NAMALWA (cell line): ENCODE measurements at regions not wholly inside any gene's neighbourhood (a gene's known extent, or its start where the extent isn't known, plus 50 kb on each side); places are given as distances from the start of the nearest gene placed in this dataset.
"Not testable (repeated sequence)": the region's sequence is repeated elsewhere in the genome, so short reads cannot be mapped to it uniquely, and the experiment has no call there.

Experiments
- DNase-seq: peaks from one replicate; pipeline ENCODE4 v3.0.0-alpha.2; 2015; ENCODE audit warnings: low spot score

DNA sequence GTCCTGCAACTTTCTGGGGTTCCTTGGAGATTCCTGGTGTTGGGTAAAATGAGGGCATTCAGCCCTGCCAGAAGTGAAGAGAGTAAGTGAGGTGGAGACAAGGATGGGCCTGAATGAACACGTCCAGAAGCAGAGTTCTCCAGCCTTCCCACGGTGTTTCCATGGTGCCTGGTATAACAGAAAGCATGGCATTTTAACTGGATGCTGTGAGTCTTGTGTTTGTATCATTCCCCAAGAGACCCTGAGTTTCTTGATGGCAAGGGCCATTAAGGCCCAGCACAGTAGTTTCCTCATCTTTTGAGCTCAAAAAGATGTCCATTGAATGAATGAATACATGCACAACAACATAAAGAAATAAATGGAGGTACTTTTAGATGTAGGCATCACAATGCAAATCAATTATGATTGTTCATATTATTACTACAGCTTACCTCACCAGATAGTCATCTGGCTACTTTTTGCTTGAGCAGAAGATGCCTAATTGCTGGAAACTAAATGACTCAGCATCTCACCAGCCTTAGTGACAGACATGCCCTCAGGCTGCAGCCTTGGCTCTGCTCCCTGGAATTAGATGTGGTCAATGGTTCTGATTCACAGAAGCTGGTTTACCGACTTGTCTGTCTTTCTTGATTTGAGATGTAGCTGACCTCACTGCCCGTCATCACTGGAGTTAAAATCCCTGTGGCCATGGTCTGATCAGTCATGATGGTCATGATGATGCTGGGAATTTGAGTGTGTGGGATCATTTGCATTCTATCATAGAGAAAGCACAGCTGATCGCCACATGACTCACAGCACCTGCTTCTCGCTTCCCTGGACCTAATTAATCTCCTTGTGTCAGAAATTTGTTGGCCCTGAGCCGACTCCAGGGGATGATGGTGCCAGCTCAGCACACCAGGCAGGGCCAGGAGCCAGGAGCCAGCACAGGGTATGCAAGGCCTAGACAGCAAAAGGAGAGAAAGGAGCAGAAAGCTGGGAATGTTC is 83.9 kb downstream of the CXCL12 start:
- no peak for DNase-seq

DNA sequence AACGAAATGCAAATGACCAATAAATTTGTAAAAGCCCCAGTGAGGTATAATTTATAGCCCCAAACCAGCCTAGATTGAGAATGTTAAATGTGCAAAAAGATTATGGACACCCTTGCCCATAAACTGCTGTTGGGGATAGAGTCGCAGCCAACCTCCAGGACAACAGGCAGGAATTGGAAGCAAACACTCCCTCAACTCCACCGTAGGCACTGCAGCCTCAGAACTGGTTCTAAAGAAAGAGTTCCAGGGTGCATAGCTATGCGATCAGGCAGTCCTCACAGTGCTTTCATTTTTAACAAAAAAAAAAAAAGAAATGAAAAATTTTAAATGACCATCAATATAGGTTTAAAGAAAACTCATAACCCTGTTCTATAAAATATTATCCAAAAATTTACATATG is 86.2 kb downstream of the CXCL12 start:
- no peak for DNase-seq

DNA sequence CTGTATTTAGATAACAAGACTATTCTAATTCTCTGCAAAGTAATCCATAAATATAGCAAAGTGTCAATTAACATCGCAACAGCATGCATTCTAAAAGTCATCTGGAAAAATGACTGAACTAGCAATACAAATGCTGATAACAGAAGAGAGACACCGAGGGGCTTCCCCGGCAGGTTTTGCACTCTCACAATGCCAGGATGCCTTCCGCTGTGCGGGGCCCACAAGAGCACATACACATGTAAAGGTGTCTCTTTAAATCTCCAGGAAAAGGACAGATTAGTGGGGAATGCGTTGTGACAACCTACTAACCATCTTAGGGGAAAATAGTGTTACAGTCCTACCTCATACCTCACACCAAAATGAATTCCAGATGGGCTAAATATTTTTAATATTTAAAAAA is 86.9 kb downstream of the CXCL12 start:
- DNase-seq: no peak

DNA sequence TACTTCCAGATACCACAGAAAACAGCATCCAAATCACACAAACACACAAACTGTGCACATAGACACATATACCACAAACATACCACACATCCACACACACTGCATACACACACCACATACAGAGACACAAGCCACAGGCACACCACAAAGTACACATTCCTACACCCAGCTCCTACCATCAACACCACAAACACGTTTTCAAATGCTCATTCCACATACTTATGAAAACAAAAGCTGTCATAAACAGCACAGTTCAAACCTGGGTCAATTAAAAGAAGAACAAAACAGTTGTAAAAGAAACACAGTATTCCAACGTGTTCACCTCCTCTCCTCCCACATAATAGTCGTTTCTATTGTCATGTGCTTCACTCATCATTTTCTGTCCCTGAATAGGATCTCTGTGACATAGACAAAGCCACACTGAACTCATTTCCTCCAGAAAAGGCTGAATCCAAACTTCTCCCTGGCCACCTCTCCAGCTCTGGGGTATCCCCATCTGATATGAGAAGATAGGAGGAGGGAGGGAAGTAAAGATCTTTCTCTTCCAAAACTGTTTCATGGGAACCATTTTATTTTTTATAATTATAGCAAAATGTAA is 89.2 kb downstream of the CXCL12 start:
- no peak for DNase-seq

DNA sequence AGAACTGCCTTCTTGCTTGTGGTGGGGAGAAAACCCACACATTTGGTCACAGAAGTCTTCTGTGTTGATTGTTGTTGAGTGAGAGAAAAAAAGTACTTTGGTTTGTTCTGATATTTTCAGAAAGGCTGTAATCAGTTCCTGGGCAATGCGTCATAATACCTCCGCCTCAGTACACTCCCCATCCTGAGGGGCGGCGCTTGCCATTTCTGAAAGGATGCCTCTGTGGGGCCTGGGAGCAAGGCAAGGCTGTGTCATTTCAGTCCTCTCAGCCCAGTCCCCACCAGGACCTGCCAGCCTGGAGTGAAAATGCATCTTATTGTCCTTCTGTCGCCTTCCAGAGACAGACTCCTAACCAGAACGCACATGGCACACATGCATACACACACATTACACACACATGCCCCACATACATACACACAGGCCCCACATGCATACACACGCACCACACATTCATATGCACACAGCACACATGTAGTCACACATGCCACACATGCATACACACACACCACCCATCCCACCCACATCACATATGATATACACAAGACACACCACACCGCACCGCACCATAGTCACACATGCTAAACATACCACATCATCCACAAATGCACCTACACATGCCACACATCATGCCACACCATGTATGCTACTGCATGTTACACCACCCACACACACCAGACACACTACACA is 90.0 kb downstream of the CXCL12 start:
- DNase-seq: no peak

DNA sequence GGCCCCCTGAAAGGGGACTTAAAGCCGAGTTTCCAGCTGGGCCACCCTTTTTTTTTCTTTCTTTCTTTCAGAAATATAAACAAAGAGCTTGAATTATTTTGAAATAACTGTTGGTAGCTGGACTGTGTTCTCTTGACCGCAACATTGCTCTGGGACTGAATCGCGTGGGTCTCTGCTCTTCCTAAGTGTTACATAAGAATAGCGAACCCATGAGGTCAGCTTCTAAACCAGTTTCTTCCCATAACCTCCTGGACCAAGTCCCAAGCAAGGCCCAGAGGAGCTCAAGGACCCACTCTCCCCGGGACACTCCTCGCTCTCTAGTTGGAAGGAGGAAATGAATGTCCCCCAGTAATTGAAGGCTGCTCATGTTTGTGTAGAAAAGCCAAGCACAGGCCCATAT is 91.1 kb downstream of the CXCL12 start:
- no peak for DNase-seq

DNA sequence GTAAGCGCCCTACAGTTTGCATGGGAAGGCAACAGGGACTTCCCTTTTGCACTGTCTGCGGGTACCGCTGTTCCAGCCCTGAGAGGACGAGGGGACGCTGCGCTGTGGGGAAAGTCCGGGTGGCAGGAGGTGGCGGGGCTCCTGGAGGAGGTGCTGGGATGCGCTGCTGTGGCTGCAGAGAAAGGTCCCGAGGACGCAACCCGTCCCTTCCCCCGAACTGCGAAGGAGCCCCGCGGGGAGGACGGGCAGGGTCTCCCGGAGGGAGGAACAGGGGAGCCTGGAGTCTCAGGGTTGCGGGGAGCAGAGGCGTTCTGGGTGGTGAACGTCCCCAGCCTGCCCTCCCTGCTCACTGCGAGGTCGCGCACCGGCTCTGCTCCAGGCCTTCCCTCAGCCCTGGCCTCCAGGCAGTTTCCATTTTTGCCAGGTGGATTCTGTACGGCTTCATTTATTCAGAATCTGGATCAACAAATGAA is 91.6 kb downstream of the CXCL12 start:
- DNase-seq: no peak

DNA sequence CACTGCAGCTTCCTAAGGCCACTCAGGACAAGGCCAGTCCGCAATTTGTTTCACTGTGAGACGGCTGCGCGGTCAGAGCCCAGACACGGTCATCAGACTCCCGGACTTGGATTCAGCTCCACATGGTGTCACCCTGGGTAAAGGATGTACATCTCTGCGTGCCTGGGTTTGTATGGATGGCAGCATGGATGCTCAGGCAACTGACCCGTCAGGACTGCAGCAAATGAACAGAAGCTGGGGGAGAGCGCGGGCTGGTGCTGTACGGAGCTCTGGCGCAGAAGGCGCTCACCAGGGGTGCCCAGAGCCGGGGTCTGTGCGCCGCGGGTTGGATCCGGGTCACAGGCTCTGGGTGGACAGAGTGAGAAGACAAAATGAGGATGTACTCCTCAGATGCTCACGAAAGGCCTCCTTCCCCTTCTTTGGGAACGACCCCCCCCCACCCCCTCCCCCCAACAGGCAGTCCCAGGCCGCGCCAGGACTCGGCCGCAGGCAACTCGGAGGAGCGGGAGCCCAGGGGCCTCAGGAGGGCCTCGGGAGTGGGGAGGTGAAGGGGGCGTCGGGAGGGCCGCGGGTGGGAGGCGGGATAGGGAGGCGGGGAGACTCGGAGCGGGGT is 92.4 kb downstream of the CXCL12 start:
- no peak for DNase-seq

DNA sequence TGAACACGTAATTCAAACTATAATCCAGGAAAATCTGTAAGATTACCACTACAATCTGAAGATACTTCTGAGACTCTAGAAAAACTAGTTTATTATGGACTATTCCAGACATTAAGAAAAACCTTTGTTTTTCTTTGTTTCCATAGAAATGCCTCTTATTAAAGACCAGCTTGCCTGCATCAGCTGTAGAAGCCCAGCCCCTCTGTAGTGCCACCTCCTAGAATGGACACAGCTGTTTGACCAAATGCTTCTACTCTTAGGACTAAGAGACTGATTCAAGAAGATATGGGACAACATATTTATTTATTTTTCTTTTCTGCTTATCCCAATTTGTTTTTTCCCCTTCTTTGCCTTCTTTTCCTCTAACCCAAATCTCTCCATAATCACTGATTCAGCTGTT is 93.8 kb downstream of the CXCL12 start:
- DNase-seq: no peak

DNA sequence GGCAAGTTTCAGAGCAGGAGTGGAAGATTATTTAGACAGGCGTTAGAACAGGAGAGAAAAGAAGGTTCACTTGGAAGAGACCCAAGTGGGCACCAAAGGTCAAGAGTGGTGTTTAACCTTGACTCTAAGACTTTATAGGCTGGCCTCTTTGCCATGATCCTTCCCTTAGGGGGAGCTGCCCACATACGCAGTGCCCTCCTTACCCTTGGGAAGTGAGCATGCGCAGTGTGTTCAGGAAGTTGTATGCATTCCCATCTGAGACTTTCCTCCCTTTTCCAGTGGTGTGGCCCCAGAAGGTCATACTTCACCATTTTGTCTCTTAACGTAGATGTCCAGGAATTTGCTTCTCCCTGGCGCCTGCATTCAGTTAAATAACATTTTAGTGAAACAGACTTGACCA is 95.8 kb downstream of the CXCL12 start:
- DNase-seq: no peak

DNA sequence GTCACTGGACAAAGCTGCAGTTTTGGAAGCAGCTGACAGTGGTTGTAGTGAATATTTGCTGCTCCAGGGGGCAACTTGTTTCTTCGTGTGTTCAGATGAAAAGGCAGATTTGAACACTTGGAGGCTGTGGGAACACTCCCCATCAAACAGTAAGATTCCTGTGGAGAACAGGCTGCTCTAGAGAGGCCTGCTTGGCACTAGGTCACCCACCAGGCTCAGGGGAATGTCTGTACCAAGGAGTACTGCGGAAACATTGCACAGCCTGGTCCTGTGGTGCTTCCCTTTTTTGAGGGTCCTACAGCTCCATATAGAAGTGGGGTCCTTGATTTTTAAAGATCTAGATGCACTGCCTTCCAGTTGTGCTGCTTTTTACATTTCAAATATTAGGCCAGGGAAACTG is 97.5 kb downstream of the CXCL12 start:
- DNase-seq: no peak

DNA sequence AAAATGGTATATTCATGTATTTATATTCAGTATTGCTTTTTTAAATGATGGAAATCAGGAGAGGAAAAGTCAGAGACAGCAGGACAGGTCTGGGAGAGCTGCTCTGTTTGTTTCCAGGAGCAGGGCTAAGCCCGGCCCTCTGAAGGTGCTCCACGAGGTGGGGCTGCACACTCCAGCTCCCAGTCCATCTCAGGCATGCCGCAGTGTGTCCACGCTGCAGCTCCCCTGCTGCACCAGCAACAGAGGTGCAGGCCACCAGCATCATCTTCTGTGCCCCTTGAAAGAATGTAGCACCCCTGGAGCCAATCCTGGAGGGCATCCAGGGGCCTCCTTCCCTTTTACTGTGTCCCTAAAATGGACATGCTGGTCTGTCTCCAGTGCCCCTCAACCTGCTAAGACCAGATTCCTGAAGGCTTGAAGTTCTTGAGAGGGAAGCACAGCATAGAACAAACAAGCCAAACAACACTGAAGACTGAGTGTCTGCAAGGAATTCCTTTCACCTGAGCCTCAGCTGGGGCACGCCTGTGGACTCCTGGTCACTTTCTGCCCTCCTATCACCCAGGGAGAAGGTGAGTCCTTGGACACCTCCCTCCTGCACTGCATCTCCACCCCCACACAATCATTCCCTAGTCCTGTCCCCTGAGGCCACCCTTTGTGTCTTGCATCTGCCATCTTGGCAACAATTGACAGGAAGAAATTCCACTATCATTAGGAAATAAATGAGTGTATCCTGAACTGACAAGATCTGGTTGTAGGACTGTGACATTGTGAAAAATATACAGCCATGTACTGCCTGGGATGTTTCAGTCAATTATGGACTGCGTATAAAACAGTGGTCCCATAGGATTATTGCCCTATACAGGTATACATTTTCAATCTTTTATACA is 100.5 kb downstream of the CXCL12 start:
- DNase-seq: no peak

DNA sequence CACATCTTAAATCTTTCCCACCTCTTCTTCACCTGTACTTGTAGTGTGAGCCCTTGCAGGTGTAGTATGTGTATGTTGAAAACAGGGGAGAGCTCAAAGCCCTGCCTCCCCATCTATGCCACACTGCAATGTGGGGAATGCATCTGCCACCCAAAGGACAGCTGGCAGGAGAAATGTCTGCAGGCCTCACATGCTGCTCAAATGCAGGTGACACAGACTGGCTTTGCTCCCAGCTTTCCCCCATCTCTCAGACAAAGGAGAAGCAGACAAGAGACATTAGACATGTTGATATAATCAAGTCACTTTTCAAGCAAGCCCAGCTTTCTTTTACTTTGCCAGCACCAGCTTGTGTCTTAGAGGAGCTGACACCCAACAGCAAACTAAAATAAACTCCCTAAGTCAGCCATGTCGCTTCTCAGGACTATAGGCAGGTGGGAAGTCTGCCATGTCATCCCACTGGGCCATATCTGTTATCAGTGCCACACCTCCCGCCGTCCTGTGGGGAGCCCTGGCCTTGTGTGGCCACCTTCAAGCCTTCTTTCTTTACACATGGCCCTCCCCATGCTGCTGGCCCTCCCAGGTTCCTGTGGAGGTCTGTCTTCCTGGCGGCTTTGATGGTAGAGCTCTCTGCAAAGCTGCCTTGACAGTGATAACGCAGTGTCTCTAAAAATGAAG is 102.1 kb downstream of the CXCL12 start:
- DNase-seq: no peak

DNA sequence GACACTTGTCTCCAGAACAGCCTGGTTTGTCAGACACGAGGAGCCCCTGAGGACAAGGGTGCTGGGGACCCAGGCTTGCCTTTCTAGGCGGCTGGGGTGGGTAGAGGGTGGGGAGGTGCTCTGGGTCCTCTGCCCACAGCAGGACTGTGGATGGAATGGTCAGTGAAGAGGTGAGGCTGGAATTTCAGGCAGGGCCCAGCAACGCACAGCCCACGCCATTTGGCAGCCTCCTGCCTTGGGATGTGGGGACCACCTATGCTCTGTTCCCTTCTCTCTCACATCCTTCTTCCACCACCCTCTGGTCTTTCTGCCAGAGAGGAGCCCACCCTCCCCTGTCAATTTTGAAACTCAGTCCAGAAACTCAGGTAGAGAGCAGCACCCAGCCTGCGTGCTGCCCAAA is 103.2 kb downstream of the CXCL12 start:
- no peak for DNase-seq

DNA sequence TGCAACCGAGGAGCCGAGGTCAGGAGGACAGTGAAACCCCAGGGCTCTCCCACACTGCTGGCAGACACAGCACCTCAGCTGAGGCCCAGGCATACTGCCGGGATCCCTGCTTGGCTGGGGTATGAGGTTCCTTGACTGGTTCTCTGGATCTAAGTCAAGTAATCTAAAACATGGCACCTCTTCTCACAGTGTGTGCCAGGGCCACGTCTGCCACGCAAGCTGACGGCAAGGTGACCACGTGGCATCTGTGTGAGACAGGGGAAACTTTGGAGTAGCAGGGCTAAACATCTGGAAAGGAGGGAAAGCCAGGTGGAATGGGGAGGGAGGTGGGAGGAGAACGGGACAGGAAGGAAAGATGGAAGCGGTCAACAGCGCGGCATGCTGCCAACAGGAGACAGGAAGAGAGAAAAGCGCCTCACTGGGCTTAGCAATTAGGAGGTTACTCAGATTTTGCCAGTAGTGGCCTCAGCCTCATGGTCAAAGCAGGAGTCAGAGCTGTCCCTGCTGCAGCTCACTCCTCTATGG is 103.7 kb downstream of the CXCL12 start:
- DNase-seq: no peak

DNA sequence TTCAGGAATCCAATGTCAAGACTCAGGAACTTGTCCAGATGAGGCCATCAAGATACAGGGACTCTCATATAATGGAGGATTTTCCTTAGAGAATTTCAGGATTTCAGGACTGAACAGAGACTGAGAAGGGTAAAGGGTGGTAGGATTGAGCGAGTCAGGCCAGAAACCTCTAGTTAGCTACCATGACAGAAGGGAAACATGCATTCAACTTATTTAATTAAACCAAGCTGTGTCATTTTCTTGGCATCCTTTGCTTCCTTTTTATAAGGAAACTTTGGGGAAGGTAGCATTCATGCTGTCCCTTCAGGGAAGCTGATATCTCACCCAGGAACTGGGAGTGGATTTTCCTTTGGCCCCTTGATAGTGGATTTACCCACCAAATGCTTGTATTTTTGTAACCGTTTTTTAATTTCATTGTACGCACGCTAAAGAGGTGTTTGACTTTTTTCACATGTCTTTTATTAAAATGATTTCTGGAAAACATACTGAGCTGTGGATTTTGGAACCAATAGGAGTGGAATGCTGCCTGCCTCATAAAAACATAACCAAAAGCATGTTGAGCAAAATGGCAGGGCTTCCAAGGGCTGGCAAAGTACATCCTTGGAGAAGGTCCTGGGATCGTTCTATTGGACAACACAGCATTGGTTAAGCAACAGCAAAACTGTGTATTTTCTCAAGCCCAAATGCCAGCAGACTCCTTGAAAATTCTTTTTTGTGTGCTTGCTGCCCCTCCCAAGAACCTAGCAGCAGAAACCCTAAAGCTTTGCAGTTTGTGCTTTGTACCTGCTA is 104.5 kb downstream of the CXCL12 start:
- DNase-seq: no peak

DNA sequence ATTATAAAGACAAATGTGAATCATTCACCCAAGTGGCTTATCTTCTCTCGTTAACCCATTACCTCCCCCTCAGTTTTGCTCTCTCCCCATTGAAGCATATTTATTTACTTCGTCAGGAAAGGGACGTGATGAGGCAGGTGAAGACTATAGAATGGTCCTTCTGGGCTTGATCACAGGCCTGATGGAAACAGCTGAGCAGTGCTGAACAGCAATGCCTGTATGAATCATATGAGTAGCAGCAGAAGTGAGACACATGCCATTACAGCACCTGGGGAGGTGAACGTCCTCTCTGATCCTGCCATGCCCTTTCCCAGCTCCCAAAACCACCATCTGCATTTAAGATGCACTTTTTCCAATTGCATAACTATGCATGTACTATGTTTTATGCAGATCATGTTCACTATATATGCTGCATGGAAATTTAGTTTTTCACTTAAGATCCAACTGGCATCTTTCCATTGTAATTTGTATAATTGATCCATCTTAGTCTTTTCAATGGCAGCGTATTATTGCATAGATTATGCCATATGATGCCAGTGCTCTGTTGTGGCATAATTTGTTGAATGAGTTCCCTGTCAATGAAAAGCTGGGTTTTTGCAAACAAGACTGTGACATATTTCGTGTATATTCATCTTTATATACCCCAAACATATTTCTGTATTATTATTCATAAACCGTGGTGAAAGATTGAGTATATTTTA is 105.3 kb downstream of the CXCL12 start:
- no peak for DNase-seq

DNA sequence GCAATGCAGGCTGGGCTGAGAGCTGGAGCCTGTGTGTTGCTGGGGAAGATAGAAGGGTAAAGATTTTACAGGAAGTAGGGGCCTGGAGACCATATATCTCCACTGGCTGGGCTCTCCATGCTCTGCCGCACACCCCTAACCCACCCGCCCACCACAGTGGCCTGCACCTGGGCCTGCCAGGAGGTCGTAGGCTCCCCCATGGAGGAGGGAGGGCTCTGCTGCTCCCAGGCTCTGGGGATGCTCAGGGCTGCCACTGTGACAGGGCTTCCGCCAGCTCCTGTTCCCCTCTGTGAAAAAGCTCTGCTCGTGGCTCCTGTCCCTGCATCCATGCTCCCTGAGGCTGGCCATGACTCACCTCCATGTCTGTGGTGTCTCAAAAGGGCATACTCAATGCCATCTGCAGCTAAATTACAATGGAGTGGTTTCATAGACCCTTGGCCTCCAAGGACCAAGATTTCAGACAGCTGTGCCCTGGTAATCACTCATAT is 106.0 kb downstream of the CXCL12 start:
- no peak for DNase-seq

DNA sequence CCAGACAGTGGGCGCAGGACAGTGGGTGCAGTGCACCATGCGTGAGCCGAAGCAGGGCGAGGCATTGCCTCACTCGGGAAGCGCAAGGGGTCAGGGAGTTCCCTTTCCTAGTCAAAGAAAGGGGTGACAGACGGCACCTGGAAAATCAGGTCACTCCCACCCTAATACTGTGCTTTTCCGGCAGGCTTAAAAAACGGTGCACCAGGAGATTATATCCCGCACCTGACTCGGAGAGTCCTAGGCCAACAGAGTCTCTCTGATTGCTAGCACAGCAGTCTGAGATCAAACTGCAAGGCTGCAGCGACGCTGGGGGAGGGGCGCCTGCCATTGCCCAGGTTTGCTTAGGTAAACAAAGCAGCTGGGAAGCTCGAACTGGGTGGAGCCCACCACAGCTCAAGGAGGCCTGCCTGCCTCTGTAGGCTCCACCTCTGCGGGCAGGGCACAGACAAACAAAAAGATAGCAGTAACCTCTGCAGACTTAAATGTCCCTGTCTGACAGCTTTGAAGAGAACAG is 116.4 kb downstream of the CXCL12 start:
- not testable (repeated sequence) for DNase-seq
